GM23248 (cell line): ENCODE measurements at regions not wholly inside any gene's neighbourhood (a gene's known extent, or its start where the extent isn't known, plus 50 kb on each side); places are given as distances from the start of the nearest gene placed in this dataset.
A peak's percentile ranks its signal among the peaks of the same experiment; 100 is the strongest.

Experiments
- DNase-seq: peaks from one replicate; pipeline ENCODE4 v3.0.0-alpha.2; 2015
- H2AFZ ChIP-seq: fragments of 200-600 bp; sonication (generic); 2 replicates; pipeline ENCODE4 v1.6.1; 2016; ENCODE audit warnings: antibody characterized with exemption
- H3F3A ChIP-seq: fragments of 200-600 bp; sonication (generic); 2 replicates; pipeline ENCODE4 v1.6.1; 2016; ENCODE audit warnings: mild to moderate bottlenecking, antibody characterized with exemption, mixed run types; ENCODE audit not compliant: insufficient read depth
- H3K27ac ChIP-seq: fragments of 200-600 bp; sonication (generic); 2 replicates; pipeline ENCODE4 v1.5.1; 2016; ENCODE audit warnings: mild to moderate bottlenecking
- H3K27me3 ChIP-seq: fragments of 200-600 bp; sonication (generic); replicated peaks from 2 replicates; pipeline ENCODE4 v1.6.1; 2016; ENCODE audit warnings: mild to moderate bottlenecking; ENCODE audit not compliant: insufficient read depth
- H3K36me3 ChIP-seq: fragments of 200-600 bp; sonication (generic); 2 replicates; pipeline ENCODE4 v1.6.1; 2016; ENCODE audit warnings: low read depth, mild to moderate bottlenecking
- H3K4me1 ChIP-seq: fragments of 200-600 bp; sonication (generic); 2 replicates; pipeline ENCODE4 v1.6.1; 2016; ENCODE audit warnings: mild to moderate bottlenecking; ENCODE audit not compliant: insufficient read depth
- H3K4me2 ChIP-seq: fragments of 200-600 bp; sonication (generic); one replicate; pipeline ENCODE4 v1.6.1; 2016; ENCODE audit warnings: mild to moderate bottlenecking; ENCODE audit not compliant: unreplicated experiment
- H3K4me3 ChIP-seq: fragments of 200-600 bp; sonication (generic); 2 replicates; pipeline ENCODE4 v1.5.1; 2016; ENCODE audit warnings: mild to moderate bottlenecking
- H3K79me2 ChIP-seq: fragments of 200-600 bp; sonication (generic); 2 replicates; pipeline ENCODE4 v1.6.1; 2016; ENCODE audit warnings: mild to moderate bottlenecking; ENCODE audit not compliant: insufficient read depth
- H3K9ac ChIP-seq: fragments of 200-600 bp; sonication (generic); 2 replicates; pipeline ENCODE4 v1.6.1; 2016; ENCODE audit warnings: mild to moderate bottlenecking
- H3K9me2 ChIP-seq: fragments of 200-600 bp; sonication (generic); 2 replicates; pipeline ENCODE4 v1.6.1; 2016; ENCODE audit warnings: mixed run types, mild to moderate bottlenecking, moderate library complexity; ENCODE audit not compliant: insufficient read depth
- H3K9me3 ChIP-seq: fragments of 200-600 bp; sonication (generic); one replicate; pipeline ENCODE4 v1.6.1; 2017; ENCODE audit warnings: low read depth
- H4K20me1 ChIP-seq: fragments of 200-600 bp; sonication (generic); 2 replicates; pipeline ENCODE4 v1.6.0; 2016; ENCODE audit not compliant: insufficient read depth
- EZH2 ChIP-seq: fragments of 200-600 bp; sonication (generic); IDR thresholded peaks from 2 replicates; pipeline ENCODE4 v1.6.1; 2018; ENCODE audit warnings: antibody characterized with exemption, mild to moderate bottlenecking; ENCODE audit not compliant: insufficient read depth, poor library complexity, severe bottlenecking
- EZH2phosphoT487 ChIP-seq: fragments of 200-600 bp; sonication (generic); IDR thresholded peaks from 2 replicates; pipeline ENCODE4 v1.6.1; 2018; ENCODE audit warnings: antibody characterized with exemption, moderate library complexity, mild to moderate bottlenecking, low read depth; ENCODE audit not compliant: insufficient read depth
- WGBS, 2 experiments: methylation state at CpG; one replicate each; pipeline ENCODE4 v1.1.6; 2015 to 2017; ENCODE audit warnings: low lambda C conversion rate in 2 of 2, low coverage in 1 of 2; ENCODE audit errors: missing lambda C conversion rate in 2 of 2; 5-methylcytosine and 5-hydroxymethylcytosine counted together
- in situ Hi-C: fragments of 300-500 bp; cut with MboI; formaldehyde crosslinking; loops from 2 replicates; pipeline ENCODE4 v1.15.0; 2020

GRCh38 chr4:14867847-14868246 is 134.4 kb upstream of the CPEB2 start:
- Histone ChIP-seq H4K20me1 (no peaks in the 10 kb centered on the region), H3K4me1 (no peaks in the 10 kb centered on the region; the same call in 1 of the 2 replicates), H3K4me3 (no peak overlapping the region), H3F3A (no peaks in the 10 kb centered on the region), H3K27ac (no peak overlapping the region), H3K9ac (no peak overlapping the region), H3K36me3 (no peaks in the 10 kb centered on the region), H3K79me2 (no peaks in the 10 kb centered on the region), H3K9me3 (no peaks in the 10 kb centered on the region), H3K4me2 (no peak overlapping the region), H3K9me2 (no peaks in the 10 kb centered on the region), H2AFZ (no peak overlapping the region), H3K27me3 (no peaks in the 10 kb centered on the region)
- WGBS, 2 experiments, result 57 to 63% methylated on average over 6 to 7 of the region's 7 CpGs
- no peak for DNase-seq
- in situ Hi-C loops, result no loop called here
- TF ChIP-seq EZH2phosphoT487 (no peak), EZH2 (no peak)

DNA sequence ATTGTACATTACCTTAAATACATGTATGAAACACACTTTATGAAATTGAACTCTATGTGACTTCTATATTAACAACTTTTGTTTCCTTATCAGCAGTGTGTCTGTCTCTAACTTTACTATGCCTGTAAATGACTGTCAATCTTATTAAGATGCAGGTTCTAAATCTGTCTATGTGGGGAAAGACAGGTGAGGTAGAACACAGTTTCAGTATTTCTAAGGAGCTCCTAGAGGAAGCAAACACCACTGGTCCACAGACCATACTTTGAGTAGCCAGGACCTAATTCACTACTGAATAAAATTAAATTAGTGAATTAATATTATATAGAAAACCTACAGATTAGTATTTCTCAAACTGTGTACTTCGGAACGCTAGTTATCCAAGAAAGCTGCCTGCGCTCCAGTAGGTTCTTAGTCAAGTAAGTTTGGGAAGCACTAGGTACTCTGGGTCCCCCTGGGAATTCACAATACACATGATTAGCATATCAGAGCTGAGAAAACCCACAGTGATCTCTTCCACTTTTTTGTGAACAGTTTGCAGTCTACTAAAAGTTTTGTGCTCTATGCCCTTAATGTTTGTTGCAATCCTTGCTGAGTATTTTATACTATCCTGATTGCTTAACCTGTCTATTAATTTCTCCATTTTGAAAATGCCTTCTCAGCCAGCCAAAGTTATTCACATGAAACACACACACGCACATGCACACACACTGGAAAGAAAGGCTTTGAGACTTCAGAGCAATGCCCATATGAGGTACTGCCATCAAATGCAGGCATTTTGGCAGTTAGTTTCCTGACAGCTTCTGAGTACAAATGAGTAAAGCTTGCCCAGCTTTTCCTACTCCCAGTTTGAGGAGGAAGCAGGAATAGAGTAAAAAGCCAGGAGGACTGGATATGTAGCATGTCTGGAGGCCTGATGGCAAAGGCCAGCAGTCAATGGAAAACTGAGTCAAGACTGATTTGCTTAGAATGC is 133.6 kb upstream of the CPEB2 start:
- no peaks in the 10 kb centered on the region for H4K20me1 ChIP-seq
- no peak overlapping the region for H3K4me3 ChIP-seq
- 86 to 89% methylated on average over 4 of the region's 4 CpGs for WGBS, 2 experiments
- no peak overlapping the region for H3K27ac ChIP-seq
- H3K4me1 ChIP-seq, result no peaks in the 10 kb centered on the region; the same call in 1 of the 2 replicates
- H3K4me2 ChIP-seq, result no peak overlapping the region
- no peaks in the 10 kb centered on the region for H3K9me3 ChIP-seq
- no peak for DNase-seq
- H2AFZ ChIP-seq, result no peak overlapping the region
- H3K79me2 ChIP-seq, result no peaks in the 10 kb centered on the region
- no peak for TF ChIP-seq EZH2phosphoT487
- TF ChIP-seq EZH2, result no peak
- H3K9ac ChIP-seq, result no peak overlapping the region
- H3K9me2 ChIP-seq, result no peaks in the 10 kb centered on the region
- no peaks in the 10 kb centered on the region for H3F3A ChIP-seq
- in situ Hi-C loops, result no loop called here
- no peaks in the 10 kb centered on the region for H3K36me3 ChIP-seq
- H3K27me3 ChIP-seq, result no peaks in the 10 kb centered on the region

DNA sequence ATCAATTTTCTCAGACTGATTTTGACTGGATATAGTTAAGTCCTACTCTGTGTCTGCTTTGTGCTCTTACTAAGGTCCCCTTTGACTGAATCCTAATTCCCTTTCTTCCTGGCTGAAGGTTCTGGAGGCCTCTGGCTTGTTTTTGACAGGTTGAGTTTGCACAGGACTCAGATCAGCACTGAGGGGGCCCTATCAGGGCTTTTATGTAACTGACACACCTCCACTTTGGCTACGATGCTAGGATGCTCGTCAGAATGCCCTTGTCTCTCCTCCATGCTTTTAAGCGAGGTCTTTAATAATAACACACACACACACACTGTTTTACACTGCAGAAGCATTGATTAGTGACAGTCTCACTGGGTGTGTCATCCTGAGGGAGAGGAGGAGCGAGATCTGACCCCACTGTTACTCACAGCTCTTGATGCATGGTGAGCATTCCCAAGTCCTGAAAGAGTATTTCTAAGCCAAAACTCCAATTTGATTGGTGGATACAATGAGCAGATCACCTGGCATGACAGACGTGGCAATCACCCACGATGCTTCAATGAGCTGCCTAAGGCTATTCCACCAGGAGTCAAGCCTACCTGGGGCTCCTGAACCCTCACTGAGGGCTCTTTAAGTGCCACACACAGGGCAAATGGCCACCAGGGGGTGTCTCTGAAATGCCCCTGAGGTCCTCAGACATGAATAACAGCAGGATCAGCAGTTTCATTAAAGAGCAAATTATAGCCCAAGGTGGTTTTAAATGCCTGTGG is 130.4 kb upstream of the CPEB2 start:
- Histone ChIP-seq H3K27ac (no peak overlapping the region), H3K9ac (no peak overlapping the region), H3K4me1 (no peaks in the 10 kb centered on the region), H3K4me3 (no peak overlapping the region), H2AFZ (no peak overlapping the region), H3K36me3 (no peaks in the 10 kb centered on the region), H3K4me2 (no peak overlapping the region), H3K27me3 (no peaks in the 10 kb centered on the region), H3K9me2 (no peaks in the 10 kb centered on the region), H3F3A (no peaks in the 10 kb centered on the region), H3K9me3 (no peaks in the 10 kb centered on the region), H4K20me1 (no peaks in the 10 kb centered on the region), H3K79me2 (no peaks in the 10 kb centered on the region)
- in situ Hi-C loops, result no loop called here
- TF ChIP-seq EZH2phosphoT487 (no peak), EZH2 (no peak)
- 54 to 57% methylated on average over 6 of the region's 6 CpGs for WGBS, 2 experiments
- DNase-seq, result peak; percentile 16

GRCh38 chr4:14874990-14875389 is 127.3 kb upstream of the CPEB2 start:
- Histone ChIP-seq H3K27ac (no peak overlapping the region), H3K4me1 (no peaks in the 10 kb centered on the region), H4K20me1 (no peaks in the 10 kb centered on the region), H3K9ac (no peak overlapping the region), H3K9me2 (no peaks in the 10 kb centered on the region), H3K4me2 (no peak overlapping the region), H2AFZ (no peak overlapping the region), H3K4me3 (no peak overlapping the region), H3K9me3 (no peaks in the 10 kb centered on the region), H3F3A (no peaks in the 10 kb centered on the region), H3K36me3 (no peaks in the 10 kb centered on the region), H3K27me3 (peaks cover 4% of the 10 kb centered on the region; the same call in 1 of the 2 replicates), H3K79me2 (no peaks in the 10 kb centered on the region)
- no peak for DNase-seq
- in situ Hi-C loops, result no loop called here
- 4 to 10% methylated on average over 1 of the region's 1 CpG for WGBS, 2 experiments
- TF ChIP-seq EZH2 (no peak), EZH2phosphoT487 (no peak)
